Mammary epithelial cell (primary cell): ENCODE measurements at regions not wholly inside any gene's neighbourhood (a gene's known extent, or its start where the extent isn't known, plus 50 kb on each side); places are given as distances from the start of the nearest gene placed in this dataset.

ENCODE experiments used
- CTCF ChIP-seq, 2 donors: IDR thresholded peaks in 1 of 2; conservative IDR thresholded peaks in 1 of 2; 2 replicates each; pipeline ENCODE4 v1.5.1; 2011 to 2012; ENCODE audit warnings: inconsistent platforms in 2 of 2, low read length in 2 of 2, mild to moderate bottlenecking in 2 of 2, control low read depth in 1 of 2, low read depth in 1 of 2; ENCODE audit not compliant: insufficient read depth in 1 of 2; ENCODE audit errors: extremely low read depth in 1 of 2
- EZH2 ChIP-seq: IDR thresholded peaks from 2 replicates; pipeline ENCODE4 v1.6.1; 2012; ENCODE audit warnings: low read length, inconsistent platforms, borderline replicate concordance

- TF ChIP-seq CTCF (conservative IDR thresholded peaks at IDR 0.05 in 1 of 2, IDR thresholded peaks at IDR 0.05 in 1 of 2; ENCODE audit: extremely low read depth in 1 of 2, insufficient read depth in 1 of 2, low read depth in 1 of 2, low read length in 2 of 2) (no peak), EZH2 (no peak)
These were observed 585.3 kb downstream of the INSC start for GRCh38 chr11:15699978-15700377.
